ENCODE measurements at regions not wholly inside any gene's neighbourhood (a gene's known extent, or its start where the extent isn't known, plus 50 kb on each side); places are given as distances from the start of the nearest gene placed in this dataset.

DNA sequence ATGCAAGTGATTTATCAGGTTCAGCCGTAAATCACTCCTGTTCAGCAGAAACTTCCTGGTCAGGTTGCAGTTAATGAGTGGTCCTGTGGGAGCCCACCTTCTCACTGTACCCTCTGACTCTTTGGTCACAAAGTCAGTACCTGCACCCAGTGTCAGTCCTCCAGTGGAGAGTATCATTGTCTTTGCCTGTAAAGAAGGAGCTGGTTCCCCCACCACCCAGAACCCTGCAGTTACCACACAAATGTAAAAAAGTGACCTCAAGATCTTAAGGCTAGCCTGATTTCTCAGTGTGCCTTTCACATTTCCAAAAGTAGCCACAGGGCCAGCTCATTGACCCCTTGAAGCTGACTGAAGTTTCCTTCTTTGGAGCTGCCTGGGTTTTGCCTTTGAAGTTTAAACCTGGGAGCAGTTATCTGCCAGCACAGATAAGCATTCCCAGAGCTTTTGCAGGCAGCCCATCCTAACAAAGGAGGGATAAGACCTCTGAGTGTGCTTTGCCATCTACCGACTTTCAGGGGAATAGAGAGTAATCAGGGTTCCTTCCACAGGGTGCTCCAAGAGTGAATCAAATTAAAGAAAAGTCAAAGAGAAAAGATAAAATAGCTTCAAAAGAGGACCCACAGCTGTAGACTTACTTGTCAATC, 725.2 kb downstream of the CPS1 start:
- Histone ChIP-seq H3K9me3 (ENCODE audit: control insufficient read depth, insufficient read depth, low read length) (no peaks in the 10 kb centered on the region), H3K9me2 (replicated peaks; ENCODE audit: control insufficient read depth, low read length) (no peaks in the 10 kb centered on the region), H3F3A (ENCODE audit: control insufficient read depth, insufficient read depth) (no peaks in the 10 kb centered on the region), H3K27me3 (ENCODE audit: control insufficient read depth, low read length) (no peaks in the 10 kb centered on the region), H3K4me3 (ENCODE audit: low read length) (no peak overlapping the region), H3K27ac (ENCODE audit: low read depth, low read length) (no peak overlapping the region), H4K20me1 (ENCODE audit: control insufficient read depth, insufficient read depth, low read depth, low read length) (no peaks in the 10 kb centered on the region), H3K36me3 (ENCODE audit: control insufficient read depth, low read length) (no peaks in the 10 kb centered on the region), H3K4me2 (ENCODE audit: low read length) (no peak overlapping the region), H3K4me1 (ENCODE audit: control insufficient read depth, low read length) (no peaks in the 10 kb centered on the region), H3K79me2 (ENCODE audit: control insufficient read depth, low read length) (no peaks in the 10 kb centered on the region)
- TF ChIP-seq CTCF (IDR thresholded peaks at IDR 0.05; ENCODE audit: low read depth, low read length, poor library complexity, severe bottlenecking), result no peak
- no peak for TF ChIP-seq EZH2phosphoT487 (IDR thresholded peaks at IDR 0.05; ENCODE audit: borderline replicate concordance, low read length)

GRCh38 chr2:211302676-211303075, 746.3 kb downstream of the CPS1 start:
- no peak overlapping the region for H3K27ac ChIP-seq (ENCODE audit: low read depth, low read length)
- no peak overlapping the region for H3K4me2 ChIP-seq (ENCODE audit: low read length)
- H3F3A ChIP-seq (ENCODE audit: control insufficient read depth, insufficient read depth), result no peaks in the 10 kb centered on the region
- no peak for TF ChIP-seq CTCF (IDR thresholded peaks at IDR 0.05; ENCODE audit: low read depth, low read length, poor library complexity, severe bottlenecking)
- TF ChIP-seq EZH2phosphoT487 (IDR thresholded peaks at IDR 0.05; ENCODE audit: borderline replicate concordance, low read length), result no peak
- H3K9me2 ChIP-seq (replicated peaks; ENCODE audit: control insufficient read depth, low read length), result no peaks in the 10 kb centered on the region
- no peaks in the 10 kb centered on the region for H3K4me1 ChIP-seq (ENCODE audit: control insufficient read depth, low read length)
- H4K20me1 ChIP-seq (ENCODE audit: control insufficient read depth, insufficient read depth, low read depth, low read length), result no peaks in the 10 kb centered on the region
- no peak overlapping the region for H3K4me3 ChIP-seq (ENCODE audit: low read length)
- H3K9me3 ChIP-seq (ENCODE audit: control insufficient read depth, insufficient read depth, low read length), result no peaks in the 10 kb centered on the region
- no peaks in the 10 kb centered on the region for H3K36me3 ChIP-seq (ENCODE audit: control insufficient read depth, low read length)
- no peaks in the 10 kb centered on the region for H3K27me3 ChIP-seq (ENCODE audit: control insufficient read depth, low read length)
- no peaks in the 10 kb centered on the region for H3K79me2 ChIP-seq (ENCODE audit: control insufficient read depth, low read length)

GRCh38 chr2:211306929-211307328, 750.5 kb downstream of the CPS1 start:
- no peak overlapping the region for H3K4me3 ChIP-seq (ENCODE audit: low read length)
- H3K4me1 ChIP-seq (ENCODE audit: control insufficient read depth, low read length), result no peaks in the 10 kb centered on the region
- H3K4me2 ChIP-seq (ENCODE audit: low read length), result no peak overlapping the region
- TF ChIP-seq CTCF (IDR thresholded peaks at IDR 0.05; ENCODE audit: low read depth, low read length, poor library complexity, severe bottlenecking) (no peak), EZH2phosphoT487 (IDR thresholded peaks at IDR 0.05; ENCODE audit: borderline replicate concordance, low read length) (no peak)
- no peaks in the 10 kb centered on the region for H3K79me2 ChIP-seq (ENCODE audit: control insufficient read depth, low read length)
- no peaks in the 10 kb centered on the region for H3K9me2 ChIP-seq (replicated peaks; ENCODE audit: control insufficient read depth, low read length)
- no peaks in the 10 kb centered on the region for H3K27me3 ChIP-seq (ENCODE audit: control insufficient read depth, low read length)
- no peaks in the 10 kb centered on the region for H3F3A ChIP-seq (ENCODE audit: control insufficient read depth, insufficient read depth)
- no peaks in the 10 kb centered on the region for H3K36me3 ChIP-seq (ENCODE audit: control insufficient read depth, low read length)
- no peaks in the 10 kb centered on the region for H4K20me1 ChIP-seq (ENCODE audit: control insufficient read depth, insufficient read depth, low read depth, low read length)
- H3K27ac ChIP-seq (ENCODE audit: low read depth, low read length), result no peak overlapping the region
- no peaks in the 10 kb centered on the region for H3K9me3 ChIP-seq (ENCODE audit: control insufficient read depth, insufficient read depth, low read length)
